WTC11 (cell line): ENCODE measurements at regions not wholly inside any gene's neighbourhood (a gene's known extent, or its start where the extent isn't known, plus 50 kb on each side); places are given as distances from the start of the nearest gene placed in this dataset.

Experiments
- ATAC-seq: fragments of 200-7000 bp; cut with Tn5 transposase; 2 replicates; pipeline ENCODE4 v1.10.0; 2021; ENCODE audit warnings: mild to moderate bottlenecking, moderate library complexity
- CTCF ChIA-PET: fragments of 300-600 bp; sonication (Branson Sonifier 250); formaldehyde crosslinking; loops from one replicate; lab custom pipeline; 2021; ENCODE audit warnings: antibody characterized with exemption; lab: Charles Lee
- POLR2A ChIA-PET: fragments of 350-600 bp; sonication (Branson Sonifier 250); formaldehyde crosslinking; loops from one replicate; lab custom pipeline; 2021; ENCODE audit warnings: antibody characterized with exemption; lab: Charles Lee
- DNase-seq: peaks from one replicate; pipeline ENCODE4 v3.0.0; 2021; ENCODE audit warnings: low spot score
- H3K27ac Mint-ChIP-seq: 2 replicates; pipeline ENCODE4 v1.8.0; 2021; ENCODE audit warnings: mixed read lengths
- H3K27me3 Mint-ChIP-seq: 2 replicates; pipeline ENCODE4 v1.8.0; 2021; ENCODE audit warnings: low read depth, mild to moderate bottlenecking, moderate library complexity, mixed read lengths
- H3K36me3 Mint-ChIP-seq: 2 replicates; pipeline ENCODE4 v1.8.0; 2021; ENCODE audit warnings: mixed read lengths
- H3K4me1 Mint-ChIP-seq: 2 replicates; pipeline ENCODE4 v1.8.0; 2022; ENCODE audit warnings: mixed read lengths
- H3K4me3 Mint-ChIP-seq: 2 replicates; pipeline ENCODE4 v1.8.0; 2021; ENCODE audit warnings: mild to moderate bottlenecking, moderate library complexity, mixed read lengths
- H3K9me3 Mint-ChIP-seq: 2 replicates; pipeline ENCODE4 v1.8.0; 2021; ENCODE audit warnings: mixed read lengths
- ATF6 ChIP-seq: sonication (generic); formaldehyde crosslinking; IDR thresholded peaks from 2 replicates; pipeline ENCODE4 v1.8.1; 2023; ENCODE audit warnings: mild to moderate bottlenecking, missing genetic modification reagents
- E2F1 ChIP-seq: sonication (generic); formaldehyde crosslinking; IDR thresholded peaks from 2 replicates; pipeline ENCODE4 v1.8.0; 2022; ENCODE audit warnings: mild to moderate bottlenecking, missing genetic modification reagents
- ELF4 ChIP-seq: sonication (generic); formaldehyde crosslinking; IDR thresholded peaks from 2 replicates; pipeline ENCODE4 v1.8.1; 2022; ENCODE audit warnings: low read depth, mild to moderate bottlenecking, moderate library complexity, missing genetic modification reagents
- ERG ChIP-seq: fragments of 250-450 bp; sonication (Bioruptor Pico); IDR thresholded peaks from 2 replicates; pipeline ENCODE4 v1.8.0; 2021; ENCODE audit warnings: mild to moderate bottlenecking
- GABPB1 ChIP-seq: sonication (generic); formaldehyde crosslinking; IDR thresholded peaks from 2 replicates; pipeline ENCODE4 v1.8.1; 2023; ENCODE audit warnings: mild to moderate bottlenecking, missing genetic modification reagents
- NFATC4 ChIP-seq: fragments of 250-450 bp; sonication (Bioruptor Pico); IDR thresholded peaks from 2 replicates; pipeline ENCODE4 v1.9.0; 2021; ENCODE audit warnings: mild to moderate bottlenecking
- PRDM15 ChIP-seq: sonication (generic); formaldehyde crosslinking; IDR thresholded peaks from 2 replicates; pipeline ENCODE4 v1.8.0; 2022; ENCODE audit warnings: missing genetic modification reagents
- STAT6 ChIP-seq: sonication (generic); formaldehyde crosslinking; conservative IDR thresholded peaks from 2 replicates; pipeline ENCODE4 v1.8.1; 2023; ENCODE audit warnings: mild to moderate bottlenecking, low read depth, missing genetic modification reagents, moderate library complexity
- TEAD1 ChIP-seq: sonication (generic); formaldehyde crosslinking; IDR thresholded peaks from 2 replicates; pipeline ENCODE4 v1.8.0; 2022; ENCODE audit warnings: mild to moderate bottlenecking, missing genetic modification reagents
- TEAD4 ChIP-seq: sonication (generic); formaldehyde crosslinking; IDR thresholded peaks from 2 replicates; pipeline ENCODE4 v1.8.0; 2022; ENCODE audit warnings: mild to moderate bottlenecking, missing genetic modification reagents
- ZNF219 ChIP-seq: sonication (generic); formaldehyde crosslinking; IDR thresholded peaks from 2 replicates; pipeline ENCODE4 v1.8.0; 2023; ENCODE audit warnings: missing genetic modification reagents, mild to moderate bottlenecking, borderline replicate concordance
- ZNF281 ChIP-seq: sonication (generic); formaldehyde crosslinking; IDR thresholded peaks from 2 replicates; pipeline ENCODE4 v1.8.0; 2023; ENCODE audit warnings: mild to moderate bottlenecking, missing genetic modification reagents
- ZNF416 ChIP-seq: fragments of 250-450 bp; sonication (Bioruptor Pico); IDR thresholded peaks from 2 replicates; pipeline ENCODE4 v1.9.0; 2021; ENCODE audit warnings: mild to moderate bottlenecking, inconsistent platforms
- ZNF425 ChIP-seq: fragments of 250-450 bp; sonication (Bioruptor Pico); conservative IDR thresholded peaks from 2 replicates; pipeline ENCODE4 v1.9.0; 2021; ENCODE audit warnings: mild to moderate bottlenecking
- ZNF532 ChIP-seq: fragments of 250-450 bp; sonication (Bioruptor Pico); IDR thresholded peaks from 2 replicates; pipeline ENCODE4 v1.9.0; 2021; ENCODE audit warnings: mild to moderate bottlenecking, borderline replicate concordance

- TF ChIP-seq ZNF425 (CRISPR knock-in tag) (no peak), NFATC4 (CRISPR knock-in tag) (no peak), ZNF219 (CRISPR knock-in tag) (no peak), ZNF416 (CRISPR knock-in tag) (no peak), ELF4 (CRISPR knock-in tag) (no peak), ERG (CRISPR knock-in tag) (no peak), STAT6 (CRISPR knock-in tag) (no peak), ATF6 (CRISPR knock-in tag) (no peak)
- TF ChIP-seq, all 79 proteins: peak for 0
These were observed 187.1 kb downstream of the BCOR start (continued) for GRCh38 chrX:39910651-39911050.

GRCh38 chrX:39911278-39911897 lies 186.4 kb downstream of the BCOR start:
- H3K27ac Mint-ChIP-seq: no peak overlapping the region
- no peak for DNase-seq
- H3K36me3 Mint-ChIP-seq: no peaks in the 10 kb centered on the region
- TF ChIP-seq E2F1 (CRISPR knock-in tag) (no peak), TEAD1 (no peak), TEAD4 (CRISPR knock-in tag) (no peak), GABPB1 (no peak), ZNF281 (CRISPR knock-in tag) (no peak), PRDM15 (CRISPR knock-in tag) (no peak), ZNF532 (CRISPR knock-in tag) (no peak)

More at GRCh38 chrX:39911278-39911897, 186.4 kb downstream of the BCOR start:
- ChIA-PET POLR2A (no interaction called here), CTCF (no interaction called here)
- no peaks in the 10 kb centered on the region for H3K9me3 Mint-ChIP-seq
- H3K4me3 Mint-ChIP-seq: no peak overlapping the region
- ATAC-seq: no peak
- H3K27me3 Mint-ChIP-seq: peaks cover 10% of the 10 kb centered on the region
- peaks cover 8% of the 10 kb centered on the region for H3K4me1 Mint-ChIP-seq
